ENCODE measurements at regions not wholly inside any gene's neighbourhood (a gene's known extent, or its start where the extent isn't known, plus 50 kb on each side); places are given as distances from the start of the nearest gene placed in this dataset.

- intact Hi-C loops (cut with micrococcal nuclease; ENCODE audit: unreplicated experiment) = no loop called here
- DNase-seq (ENCODE audit: low spot score) = no peak
- TF ChIP-seq EZH2 (IDR thresholded peaks at IDR 0.05; ENCODE audit: borderline replicate concordance, low read depth, low read length, poor library complexity, severe bottlenecking) = no peak
- H3K4me1 ChIP-seq (ENCODE audit: insufficient read depth, low read length, poor library complexity, severe bottlenecking) = no peaks in the 10 kb centered on the region
- H3K36me3 ChIP-seq (ENCODE audit: insufficient read depth, low read length, poor library complexity, severe bottlenecking) = no peaks in the 10 kb centered on the region
- no peak overlapping the region for H3K27ac ChIP-seq (ENCODE audit: low read depth, low read length, poor library complexity, severe bottlenecking)
- H3K4me3 ChIP-seq (ENCODE audit: low read depth, low read length, poor library complexity, severe bottlenecking) = no peak overlapping the region
- no peaks in the 10 kb centered on the region for H3K27me3 ChIP-seq (replicated peaks; ENCODE audit: insufficient read depth, low read depth, low read length, poor library complexity)
- no TSS peak for BruUV-seq (replicated peaks)
- no peaks in the 10 kb centered on the region for H3K9me3 ChIP-seq (ENCODE audit: low read depth, low read length, poor library complexity, severe bottlenecking)
- POLR2A ChIA-PET (ENCODE audit: low non-redundant PET) = no interaction called here
- CTCF ChIA-PET = no interaction called here
These were observed 666.0 kb upstream of the CDH18 start for GRCh38 chr5:20654033-20654432.

- CTCF ChIA-PET = no interaction called here
- H3K9me3 ChIP-seq (ENCODE audit: low read depth, low read length, poor library complexity, severe bottlenecking) = no peaks in the 10 kb centered on the region
- DNase-seq (ENCODE audit: low spot score) = no peak
- intact Hi-C loops (cut with micrococcal nuclease; ENCODE audit: unreplicated experiment) = no loop called here
- POLR2A ChIA-PET (ENCODE audit: low non-redundant PET) = no interaction called here
- no peaks in the 10 kb centered on the region for H3K36me3 ChIP-seq (ENCODE audit: insufficient read depth, low read length, poor library complexity, severe bottlenecking)
- TF ChIP-seq CTCF (conservative IDR thresholded peaks at IDR 0.05; ENCODE audit: low read depth, low read length) = no peak
- TF ChIP-seq EZH2 (IDR thresholded peaks at IDR 0.05; ENCODE audit: borderline replicate concordance, low read depth, low read length, poor library complexity, severe bottlenecking) = no peak
- no peaks in the 10 kb centered on the region for H3K27me3 ChIP-seq (replicated peaks; ENCODE audit: insufficient read depth, low read depth, low read length, poor library complexity)
- BruUV-seq (replicated peaks) = no TSS peak
- H3K27ac ChIP-seq (ENCODE audit: low read depth, low read length, poor library complexity, severe bottlenecking) = no peak overlapping the region
- no peaks in the 10 kb centered on the region for H3K4me1 ChIP-seq (ENCODE audit: insufficient read depth, low read length, poor library complexity, severe bottlenecking)
- H3K4me3 ChIP-seq (ENCODE audit: low read depth, low read length, poor library complexity, severe bottlenecking) = no peak overlapping the region
These were observed 662.0 kb upstream of the CDH18 start for GRCh38 chr5:20649966-20650365.

- Histone ChIP-seq H3K27ac (ENCODE audit: low read depth, low read length, poor library complexity, severe bottlenecking) (no peak overlapping the region), H3K9me3 (ENCODE audit: low read depth, low read length, poor library complexity, severe bottlenecking) (no peaks in the 10 kb centered on the region), H3K4me1 (ENCODE audit: insufficient read depth, low read length, poor library complexity, severe bottlenecking) (no peaks in the 10 kb centered on the region), H3K27me3 (replicated peaks; ENCODE audit: insufficient read depth, low read depth, low read length, poor library complexity) (no peaks in the 10 kb centered on the region), H3K36me3 (ENCODE audit: insufficient read depth, low read length, poor library complexity, severe bottlenecking) (no peaks in the 10 kb centered on the region), H3K4me3 (ENCODE audit: low read depth, low read length, poor library complexity, severe bottlenecking) (no peak overlapping the region)
- CTCF ChIA-PET = no interaction called here
- BruUV-seq (replicated peaks) = no TSS peak
- POLR2A ChIA-PET (ENCODE audit: low non-redundant PET) = no interaction called here
- intact Hi-C loops (cut with micrococcal nuclease; ENCODE audit: unreplicated experiment) = no loop called here
- TF ChIP-seq EZH2 (IDR thresholded peaks at IDR 0.05; ENCODE audit: borderline replicate concordance, low read depth, low read length, poor library complexity, severe bottlenecking) = no peak
- TF ChIP-seq CTCF (conservative IDR thresholded peaks at IDR 0.05; ENCODE audit: low read depth, low read length) = no peak
- DNase-seq (ENCODE audit: low spot score) = no peak
These were observed 661.0 kb upstream of the CDH18 start for GRCh38 chr5:20648981-20649380.

GRCh38 chr5:20636686-20637085 is 648.7 kb upstream of the CDH18 start:
- no peak overlapping the region for H3K27ac ChIP-seq (ENCODE audit: low read depth, low read length, poor library complexity, severe bottlenecking)
- BruUV-seq (replicated peaks) = no TSS peak
- POLR2A ChIA-PET (ENCODE audit: low non-redundant PET) = no interaction called here
- CTCF ChIA-PET = no interaction called here
- DNase-seq (ENCODE audit: low spot score) = no peak
- no peak overlapping the region for H3K4me3 ChIP-seq (ENCODE audit: low read depth, low read length, poor library complexity, severe bottlenecking)
- H3K4me1 ChIP-seq (ENCODE audit: insufficient read depth, low read length, poor library complexity, severe bottlenecking) = no peaks in the 10 kb centered on the region
- H3K27me3 ChIP-seq (replicated peaks; ENCODE audit: insufficient read depth, low read depth, low read length, poor library complexity) = no peaks in the 10 kb centered on the region
- TF ChIP-seq EZH2 (IDR thresholded peaks at IDR 0.05; ENCODE audit: borderline replicate concordance, low read depth, low read length, poor library complexity, severe bottlenecking) = no peak
- TF ChIP-seq CTCF (conservative IDR thresholded peaks at IDR 0.05; ENCODE audit: low read depth, low read length) = no peak
- intact Hi-C loops (cut with micrococcal nuclease; ENCODE audit: unreplicated experiment) = no loop called here
- H3K36me3 ChIP-seq (ENCODE audit: insufficient read depth, low read length, poor library complexity, severe bottlenecking) = no peaks in the 10 kb centered on the region
- H3K9me3 ChIP-seq (ENCODE audit: low read depth, low read length, poor library complexity, severe bottlenecking) = no peaks in the 10 kb centered on the region

Measured in A673 (cell line).